ENCODE measurements at regions not wholly inside any gene's neighbourhood (a gene's known extent, or its start where the extent isn't known, plus 50 kb on each side); places are given as distances from the start of the nearest gene placed in this dataset.

DNA sequence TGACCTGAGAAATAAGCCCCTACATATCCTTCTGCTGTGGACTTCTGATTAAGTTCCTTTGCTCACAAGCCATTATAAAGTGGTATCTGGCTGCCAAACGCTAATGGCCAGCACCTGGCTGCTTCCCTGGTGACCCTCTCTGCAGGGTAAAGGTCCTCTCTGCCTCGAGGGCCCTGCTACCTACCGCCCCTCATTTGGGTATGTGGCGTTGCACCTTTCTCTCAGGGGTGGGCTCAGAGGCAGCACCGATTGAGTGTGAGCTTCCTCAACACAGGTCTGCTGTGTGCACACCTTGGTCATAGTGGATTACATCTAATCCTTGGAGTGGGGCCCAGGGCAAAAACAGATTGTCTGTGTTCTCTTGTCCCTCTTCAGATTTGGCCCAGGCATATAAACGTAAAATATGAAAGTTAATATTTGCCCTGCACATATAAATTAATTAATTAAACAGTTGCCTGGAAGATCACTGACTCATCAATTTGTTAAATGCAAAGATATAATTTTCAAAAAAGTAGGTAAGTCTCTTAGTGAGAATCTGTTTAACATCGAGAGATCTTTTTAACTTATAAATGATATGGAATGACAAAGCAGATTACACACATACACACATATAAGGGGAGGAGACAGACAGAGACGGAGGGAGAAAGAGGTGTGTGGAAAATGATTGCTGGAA is 174.5 kb upstream of the SMIM31 start:
- TF ChIP-seq, protein P1, sequence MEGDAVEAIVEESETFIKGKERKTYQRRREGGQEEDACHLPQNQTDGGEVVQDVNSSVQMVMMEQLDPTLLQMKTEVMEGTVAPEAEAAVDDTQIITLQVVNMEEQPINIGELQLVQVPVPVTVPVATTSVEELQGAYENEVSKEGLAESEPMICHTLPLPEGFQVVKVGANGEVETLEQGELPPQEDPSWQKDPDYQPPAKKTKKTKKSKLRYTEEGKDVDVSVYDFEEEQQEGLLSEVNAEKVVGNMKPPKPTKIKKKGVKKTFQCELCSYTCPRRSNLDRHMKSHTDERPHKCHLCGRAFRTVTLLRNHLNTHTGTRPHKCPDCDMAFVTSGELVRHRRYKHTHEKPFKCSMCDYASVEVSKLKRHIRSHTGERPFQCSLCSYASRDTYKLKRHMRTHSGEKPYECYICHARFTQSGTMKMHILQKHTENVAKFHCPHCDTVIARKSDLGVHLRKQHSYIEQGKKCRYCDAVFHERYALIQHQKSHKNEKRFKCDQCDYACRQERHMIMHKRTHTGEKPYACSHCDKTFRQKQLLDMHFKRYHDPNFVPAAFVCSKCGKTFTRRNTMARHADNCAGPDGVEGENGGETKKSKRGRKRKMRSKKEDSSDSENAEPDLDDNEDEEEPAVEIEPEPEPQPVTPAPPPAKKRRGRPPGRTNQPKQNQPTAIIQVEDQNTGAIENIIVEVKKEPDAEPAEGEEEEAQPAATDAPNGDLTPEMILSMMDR (IDR thresholded peaks at IDR 0.05; ENCODE audit: insufficient read depth, low read length, poor library complexity, severe bottlenecking): no peak
- Histone ChIP-seq H3K36me3 (ENCODE audit: control insufficient read depth, insufficient read depth, low read length) (no peaks in the 10 kb centered on the region), H3K4me3 (replicated peaks; ENCODE audit: low read depth, low read length) (no peak overlapping the region), H3K27me3 (replicated peaks; ENCODE audit: control insufficient read depth, insufficient read depth, low read length) (no peaks in the 10 kb centered on the region)
- DNase-seq (ENCODE audit: extremely low read depth, insufficient read length): no peak

DNA sequence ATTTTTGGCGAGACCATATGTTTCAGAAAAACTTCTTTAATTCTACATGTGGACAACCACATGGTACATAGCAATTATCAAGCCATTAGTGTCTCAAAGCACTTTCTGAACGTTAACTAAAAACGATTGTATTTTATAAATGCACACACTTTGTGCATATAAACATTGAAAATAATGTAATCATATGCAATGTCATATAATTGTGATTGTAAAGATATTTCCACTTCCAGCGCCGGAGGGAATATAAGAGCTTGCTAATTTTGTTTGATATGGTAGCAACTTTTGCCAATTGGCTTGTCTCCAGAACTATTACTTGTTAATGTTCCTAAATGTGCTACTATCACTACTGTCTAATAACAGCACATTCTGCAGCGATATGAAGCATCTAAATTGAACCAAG is 162.3 kb upstream of the SMIM31 start:
- TF ChIP-seq, protein P1 (IDR thresholded peaks at IDR 0.05; ENCODE audit: insufficient read depth, low read length, poor library complexity, severe bottlenecking): no peak
- Histone ChIP-seq H3K4me3 (replicated peaks; ENCODE audit: low read depth, low read length) (no peak overlapping the region), H3K27me3 (replicated peaks; ENCODE audit: control insufficient read depth, insufficient read depth, low read length) (no peaks in the 10 kb centered on the region), H3K36me3 (ENCODE audit: control insufficient read depth, insufficient read depth, low read length) (no peaks in the 10 kb centered on the region)
- DNase-seq (ENCODE audit: extremely low read depth, insufficient read length): no peak

- no peak overlapping the region for H3K4me3 ChIP-seq (replicated peaks; ENCODE audit: low read depth, low read length)
- H3K27me3 ChIP-seq (replicated peaks; ENCODE audit: control insufficient read depth, insufficient read depth, low read length): no peaks in the 10 kb centered on the region
- no peaks in the 10 kb centered on the region for H3K36me3 ChIP-seq (ENCODE audit: control insufficient read depth, insufficient read depth, low read length)
- no peak for DNase-seq (ENCODE audit: extremely low read depth, insufficient read length)
- TF ChIP-seq, protein P1 (IDR thresholded peaks at IDR 0.05; ENCODE audit: insufficient read depth, low read length, poor library complexity, severe bottlenecking): no peak
Observed at GRCh38 chr4:164595751-164596150, 158.2 kb upstream of the SMIM31 start.

- TF ChIP-seq, protein P1 (IDR thresholded peaks at IDR 0.05; ENCODE audit: insufficient read depth, low read length, poor library complexity, severe bottlenecking): no peak
- Histone ChIP-seq H3K36me3 (ENCODE audit: control insufficient read depth, insufficient read depth, low read length) (no peaks in the 10 kb centered on the region), H3K4me3 (replicated peaks; ENCODE audit: low read depth, low read length) (no peak overlapping the region), H3K27me3 (replicated peaks; ENCODE audit: control insufficient read depth, insufficient read depth, low read length) (no peaks in the 10 kb centered on the region)
- no peak for DNase-seq (ENCODE audit: extremely low read depth, insufficient read length)
Observed at GRCh38 chr4:164596318-164596878, 157.5 kb upstream of the SMIM31 start.

DNA sequence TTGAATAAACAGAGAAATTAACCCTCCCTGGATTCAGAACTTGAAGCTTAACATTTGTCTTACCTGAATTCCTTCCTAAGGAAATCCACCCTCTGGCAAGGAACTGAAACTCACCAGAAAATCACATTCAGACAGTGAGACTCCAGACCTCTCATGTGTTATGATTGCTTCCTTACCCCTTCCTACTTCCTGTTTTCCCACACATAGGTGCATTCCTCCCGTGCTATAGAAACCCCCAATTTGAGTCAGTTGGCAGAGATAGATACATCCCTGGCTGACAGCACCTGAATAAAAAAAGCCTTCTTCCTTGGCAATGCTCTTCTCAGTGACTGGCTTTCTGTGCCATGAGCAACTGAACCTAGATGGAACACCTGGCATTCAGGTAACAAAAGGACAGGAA is 157.0 kb upstream of the SMIM31 start:
- H3K27me3 ChIP-seq (replicated peaks; ENCODE audit: control insufficient read depth, insufficient read depth, low read length): no peaks in the 10 kb centered on the region
- TF ChIP-seq, protein P1 (IDR thresholded peaks at IDR 0.05; ENCODE audit: insufficient read depth, low read length, poor library complexity, severe bottlenecking): no peak
- H3K4me3 ChIP-seq (replicated peaks; ENCODE audit: low read depth, low read length): no peak overlapping the region
- DNase-seq (ENCODE audit: extremely low read depth, insufficient read length): no peak
- H3K36me3 ChIP-seq (ENCODE audit: control insufficient read depth, insufficient read depth, low read length): no peaks in the 10 kb centered on the region

Data from GM06990 (cell line).